Ureter (tissue), 1 donor: ENCODE measurements at regions not wholly inside any gene's neighbourhood (a gene's known extent, or its start where the extent isn't known, plus 50 kb on each side); places are given as distances from the start of the nearest gene placed in this dataset.
"Not testable (repeated sequence)": the region's sequence is repeated elsewhere in the genome, so short reads cannot be mapped to it uniquely, and the experiment has no call there.

ENCODE experiments used
- DNase-seq: peaks from one replicate; pipeline ENCODE4 v3.0.0-alpha.2; 2020; ENCODE audit warnings: low spot score
- donor health status: DM: yes; HTN: yes; CAD: no.

GRCh38 chr6:167735084-167735950 is 91.4 kb upstream of the AFDN start:
- peak; percentile 43 for DNase-seq

GRCh38 chr6:167735951-167736288 is 90.8 kb upstream of the AFDN start:
- DNase-seq, result peak; percentile 22

DNA sequence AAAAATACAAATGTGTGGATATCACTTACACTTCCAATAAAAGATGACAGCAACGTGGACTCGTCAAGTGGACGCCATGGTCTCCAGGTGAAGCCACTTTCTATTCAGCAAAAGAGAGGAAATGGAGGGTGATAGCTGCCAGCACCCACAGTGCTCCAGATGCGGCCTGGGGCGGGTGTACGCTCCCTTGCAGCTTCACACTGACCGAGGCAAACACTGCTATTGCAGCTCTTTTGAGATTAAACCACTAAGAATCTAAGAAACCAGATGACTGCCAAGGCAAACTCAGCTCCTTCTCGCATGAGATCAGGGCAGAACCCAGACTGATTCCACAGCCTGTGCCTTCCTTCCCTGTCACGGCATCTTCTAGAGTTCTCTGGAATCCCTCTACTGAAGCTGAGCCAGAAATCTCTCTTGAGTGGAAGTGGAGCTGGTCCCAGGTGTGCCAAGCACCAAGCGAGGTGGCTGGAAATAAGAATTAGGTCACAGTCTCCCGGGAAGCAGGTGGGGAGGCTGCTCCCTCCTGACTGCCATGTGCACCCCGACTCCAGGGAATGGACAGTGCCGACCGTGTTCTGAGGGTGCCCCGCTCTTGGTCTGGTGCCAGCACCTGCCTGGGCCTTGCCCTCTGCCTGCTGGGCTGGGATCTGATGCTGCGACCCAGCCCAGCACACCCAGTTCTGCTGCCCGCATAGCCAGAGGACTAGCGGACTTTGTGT is 90.1 kb upstream of the AFDN start:
- DNase-seq, result peak; percentile 39

- no peak for DNase-seq
Observed at GRCh38 chr6:167737205-167737830, 89.4 kb upstream of the AFDN start.

- no peak for DNase-seq
Observed at GRCh38 chr6:167738386-167738785, 88.3 kb upstream of the AFDN start.

GRCh38 chr6:167739721-167740475 is 86.8 kb upstream of the AFDN start:
- no peak for DNase-seq

DNA sequence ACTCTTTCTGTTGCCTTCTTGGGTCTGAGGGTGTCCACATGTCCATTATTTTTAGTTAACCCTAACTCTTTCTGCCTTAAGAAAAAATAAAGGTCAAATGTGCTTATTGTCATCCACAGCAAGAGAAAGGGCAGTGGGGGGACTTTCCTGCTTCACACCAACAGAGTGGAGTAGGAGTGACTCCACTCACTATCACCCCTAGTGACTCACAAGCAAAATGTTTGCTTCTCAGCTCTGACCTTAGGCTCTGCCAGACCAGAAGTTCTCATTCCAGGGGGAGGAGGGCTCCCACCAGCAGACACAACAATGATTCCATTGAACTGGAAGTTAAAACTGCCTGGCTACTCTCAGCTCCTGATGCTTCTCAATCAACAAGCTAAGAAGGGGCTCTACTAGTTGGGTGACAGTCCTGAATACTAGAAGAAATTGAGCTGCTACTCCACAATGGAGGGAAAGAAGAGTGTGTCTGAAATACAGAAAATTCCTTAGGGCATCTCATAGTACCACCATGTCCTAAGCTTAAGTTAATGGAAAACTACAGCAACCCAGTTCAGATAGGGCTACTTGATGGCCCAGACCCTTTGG is 83.9 kb upstream of the AFDN start:
- DNase-seq, result no peak

GRCh38 chr6:167744681-167745669 is 81.7 kb upstream of the AFDN start:
- no peak for DNase-seq

GRCh38 chr6:167745670-167746389 is 80.9 kb upstream of the AFDN start:
- no peak for DNase-seq

DNA sequence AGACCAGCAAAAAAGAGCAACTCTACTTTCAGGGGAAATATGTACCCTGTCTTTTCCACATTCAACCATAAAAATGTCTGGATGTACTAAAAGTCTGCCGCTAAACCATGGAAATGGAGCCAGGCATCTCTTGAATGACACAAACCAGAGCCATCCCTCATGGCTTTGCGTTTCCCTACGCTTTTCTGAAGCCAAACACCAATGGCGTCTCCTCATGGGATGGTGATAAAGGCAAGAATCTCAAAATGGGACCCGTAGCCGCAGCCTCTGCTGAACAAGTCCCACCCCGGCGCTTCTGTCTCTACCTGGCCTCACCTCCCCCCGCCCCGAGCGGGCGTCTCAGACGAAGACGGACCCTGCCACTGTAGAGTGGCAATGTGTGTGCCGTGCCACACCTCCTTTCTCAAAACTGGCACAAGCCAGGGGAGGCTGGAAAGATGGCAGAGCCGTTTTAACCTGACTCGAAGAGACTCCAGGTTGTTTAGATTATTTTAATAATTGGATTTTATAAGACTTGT is 80.3 kb upstream of the AFDN start:
- DNase-seq, result no peak

DNA sequence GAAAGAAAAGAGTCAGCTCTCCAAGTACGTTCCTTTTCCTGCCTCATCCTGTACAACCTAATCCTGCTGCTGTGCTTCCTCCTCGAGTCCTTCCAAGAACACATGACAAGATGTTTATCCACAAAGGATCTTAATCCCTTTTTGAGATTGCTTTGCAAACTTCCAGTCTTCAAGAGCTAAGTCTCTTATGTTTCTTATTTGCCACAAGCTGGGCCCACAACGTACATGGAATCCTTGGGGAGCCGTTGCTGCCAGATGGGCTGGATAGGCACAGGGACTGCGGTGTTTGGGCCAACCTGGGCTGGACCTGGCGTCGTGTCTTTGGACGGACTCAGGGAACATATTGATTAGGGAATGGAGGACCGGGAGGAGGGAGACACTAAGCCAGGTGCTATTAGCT is 79.7 kb upstream of the AFDN start:
- no peak for DNase-seq

DNA sequence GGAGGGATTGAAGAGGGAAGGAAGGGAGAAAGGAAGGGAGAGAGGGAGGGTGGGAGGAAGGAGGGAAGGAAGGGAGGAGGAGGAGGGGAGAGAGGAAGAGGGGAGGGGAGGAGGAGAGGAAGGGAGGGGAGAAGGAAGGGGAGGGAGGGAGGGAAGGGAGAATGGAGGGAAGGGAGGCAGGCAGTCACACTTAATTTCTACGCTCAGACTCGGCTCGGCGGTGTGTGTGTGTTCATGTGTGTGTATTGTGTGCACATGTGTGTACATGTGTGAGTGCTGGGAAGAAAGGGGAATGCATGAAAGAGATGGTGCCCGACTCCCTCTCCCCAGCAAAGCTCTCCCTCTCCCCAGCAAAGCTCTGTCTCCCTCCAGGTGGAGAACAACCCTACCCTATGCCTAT is 79.1 kb upstream of the AFDN start:
- no peak for DNase-seq

DNA sequence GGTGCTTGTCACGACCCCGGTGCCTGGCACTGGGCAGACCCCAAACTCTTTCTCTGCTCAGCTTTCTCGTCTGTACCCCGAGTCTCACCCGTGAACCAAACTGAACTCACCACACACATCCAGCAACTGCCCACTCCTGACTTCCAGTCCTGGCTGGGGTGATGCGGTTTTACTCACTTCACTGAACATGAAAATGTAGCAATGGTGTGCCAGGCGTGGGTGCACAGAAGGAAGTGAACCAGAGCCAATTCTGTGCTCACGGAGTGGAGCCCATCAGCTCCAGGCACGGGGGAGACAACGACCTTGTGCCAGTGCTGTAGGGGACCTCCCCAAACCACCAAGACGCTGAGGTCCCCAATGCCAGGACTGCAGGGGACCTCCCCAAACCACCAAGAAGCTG is 78.7 kb upstream of the AFDN start:
- DNase-seq, result no peak

DNA sequence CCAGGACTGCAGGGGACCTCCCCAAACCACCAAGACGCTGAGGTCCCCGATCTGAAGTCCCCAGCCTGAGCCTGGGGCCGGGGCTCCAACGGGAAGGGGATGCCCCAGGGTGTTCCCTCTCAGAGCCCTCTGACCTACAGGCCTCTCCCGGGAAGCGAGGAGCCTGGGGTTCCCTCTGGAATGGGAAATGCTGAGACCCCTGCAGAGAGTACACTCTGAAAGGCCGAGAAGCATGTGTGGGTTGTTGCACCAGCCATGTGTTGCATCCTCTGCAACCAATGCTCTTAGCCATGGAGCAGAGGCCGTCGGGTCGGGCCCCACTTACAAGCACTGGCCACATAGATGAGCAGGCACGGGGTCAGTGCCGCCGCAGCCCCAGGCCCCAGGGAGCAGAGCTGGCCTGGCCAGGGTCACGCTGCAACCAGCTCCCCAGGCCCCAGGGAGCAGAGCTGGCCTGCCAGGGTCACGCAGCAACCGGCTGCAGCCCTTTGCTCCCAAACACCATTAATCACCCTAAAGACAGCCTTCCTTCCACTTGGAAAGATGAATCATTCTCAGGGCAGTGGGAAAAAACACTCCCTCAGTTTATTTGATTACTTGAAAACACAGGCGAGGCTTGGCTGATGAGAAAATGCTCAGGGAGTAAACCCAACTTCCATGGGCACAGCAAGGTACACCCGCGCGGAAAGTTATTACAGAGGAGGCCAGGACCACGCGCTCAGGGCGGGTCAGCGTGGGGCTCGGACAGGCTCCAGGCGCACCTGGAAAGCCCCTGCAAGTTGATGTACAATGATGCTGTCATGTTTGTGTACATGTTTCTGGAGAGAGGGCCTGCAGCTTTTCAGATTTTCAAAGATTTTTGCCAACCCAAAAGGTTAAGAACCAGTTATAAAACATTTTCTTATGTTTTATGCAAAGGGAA is 78.0 kb upstream of the AFDN start:
- DNase-seq, result no peak

DNA sequence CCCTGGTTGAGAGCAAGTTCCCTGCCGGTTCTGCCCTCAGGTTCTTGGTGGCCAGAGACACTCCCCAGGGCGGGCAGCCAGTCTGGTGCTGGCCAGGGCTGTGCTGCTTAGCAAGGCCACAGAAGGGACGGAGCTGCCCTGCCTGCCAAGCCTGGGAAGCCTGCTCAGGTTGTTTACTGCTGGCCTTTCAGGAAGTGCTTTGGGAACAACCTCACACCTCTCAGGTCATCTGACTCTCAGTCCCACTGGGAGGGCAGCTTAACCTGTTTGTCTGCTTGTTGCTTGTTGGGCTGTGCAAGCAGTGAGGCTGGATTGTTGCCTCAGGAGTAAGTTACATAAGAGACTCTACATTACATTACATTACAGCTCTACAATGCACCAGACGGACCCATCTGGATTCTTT is 75.8 kb upstream of the AFDN start:
- peak; percentile 91 for DNase-seq

- no peak for DNase-seq
Observed at GRCh38 chr6:167751579-167752115, 75.1 kb upstream of the AFDN start.

- DNase-seq, result not testable (repeated sequence)
Observed at GRCh38 chr6:167753281-167753680, 73.4 kb upstream of the AFDN start.

DNA sequence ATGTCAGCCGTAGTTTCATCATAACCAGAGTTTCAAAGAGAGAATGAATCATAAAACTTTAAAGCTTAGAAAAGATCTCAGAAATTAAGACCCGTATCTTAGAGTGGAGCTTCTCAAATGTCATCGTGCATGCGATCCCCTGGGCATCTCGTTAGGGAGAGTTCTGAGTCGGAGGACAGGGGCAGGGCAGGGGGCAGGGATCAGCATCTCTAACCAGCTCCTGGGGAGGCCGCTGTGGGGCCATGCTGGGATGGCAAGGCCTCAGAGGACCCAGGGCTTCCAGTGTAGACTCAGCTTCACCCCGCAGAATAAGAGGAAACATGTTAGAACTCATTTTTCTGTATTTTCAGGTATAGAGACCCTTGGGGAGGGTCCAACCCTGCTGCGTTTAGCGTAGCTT is 72.0 kb upstream of the AFDN start:
- no peak for DNase-seq
